Ishikawa (cell line): ENCODE measurements at regions not wholly inside any gene's neighbourhood (a gene's known extent, or its start where the extent isn't known, plus 50 kb on each side); places are given as distances from the start of the nearest gene placed in this dataset.

Source experiments
- CEBPB ChIP-seq: IDR thresholded peaks from 2 replicates; pipeline ENCODE4 v1.6.1; 2012
- CREB1 ChIP-seq: IDR thresholded peaks from 2 replicates; pipeline ENCODE4 v1.6.1; 2012; ENCODE audit warnings: low read depth
- EGR1 ChIP-seq: IDR thresholded peaks from 2 replicates; pipeline ENCODE4 v1.6.1; 2012
- EP300 ChIP-seq: IDR thresholded peaks from 2 replicates; pipeline ENCODE4 v1.6.1; 2012; ENCODE audit warnings: borderline replicate concordance
- FOXM1 ChIP-seq: IDR thresholded peaks from 2 replicates; pipeline ENCODE4 v1.6.1; 2012; ENCODE audit warnings: low read depth, borderline replicate concordance
- MAX ChIP-seq: IDR thresholded peaks from 2 replicates; pipeline ENCODE4 v1.6.1; 2012
- NFIC ChIP-seq: IDR thresholded peaks from 2 replicates; pipeline ENCODE4 v1.6.1; 2012
- RAD21 ChIP-seq: IDR thresholded peaks from 2 replicates; pipeline ENCODE4 v1.6.1; 2012; ENCODE audit warnings: low read depth
- TAF1 ChIP-seq: IDR thresholded peaks from 2 replicates; pipeline ENCODE4 v1.6.1; 2012; ENCODE audit warnings: low read depth, mild to moderate bottlenecking
- TCF12 ChIP-seq: IDR thresholded peaks from 2 replicates; pipeline ENCODE4 v1.6.1; 2012; ENCODE audit warnings: low read depth
- TEAD4 ChIP-seq: IDR thresholded peaks from 2 replicates; pipeline ENCODE4 v1.6.1; 2012
- USF1 ChIP-seq: IDR thresholded peaks from 2 replicates; pipeline ENCODE4 v1.6.1; 2012
- YY1 ChIP-seq: IDR thresholded peaks from 2 replicates; pipeline ENCODE4 v1.6.1; 2012; ENCODE audit warnings: low read depth
- ZBTB7A ChIP-seq: IDR thresholded peaks from 2 replicates; pipeline ENCODE4 v1.6.1; 2012; ENCODE audit warnings: low read depth
- TF ChIP-seq, protein P1 (sequence below): IDR thresholded peaks from 2 replicates; pipeline ENCODE4 v1.6.1; 2012; ENCODE audit warnings: low read depth, mild to moderate bottlenecking

DNA sequence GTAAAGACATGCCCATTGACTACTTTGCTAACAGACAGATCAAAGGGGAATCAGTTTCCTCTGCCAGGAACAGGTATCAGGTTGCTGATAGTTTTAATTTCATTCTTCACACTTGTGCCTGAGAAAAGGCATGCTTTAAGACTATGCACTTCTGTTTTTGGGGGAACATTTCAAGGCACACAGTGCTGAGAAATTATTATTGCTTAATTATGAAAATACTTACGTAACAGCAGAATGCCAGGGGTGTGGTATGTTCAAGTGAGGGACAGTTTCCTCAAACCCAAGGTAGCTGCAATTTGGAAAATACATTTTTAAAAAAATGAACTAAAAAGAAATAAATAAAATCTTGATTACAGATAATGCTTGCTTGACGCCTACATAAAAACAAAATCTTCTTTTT is 1746.1 kb upstream of the PIK3C3 start:
- no peak for TF ChIP-seq EGR1
- no peak for TF ChIP-seq CEBPB
- TF ChIP-seq EP300, result no peak

DNA sequence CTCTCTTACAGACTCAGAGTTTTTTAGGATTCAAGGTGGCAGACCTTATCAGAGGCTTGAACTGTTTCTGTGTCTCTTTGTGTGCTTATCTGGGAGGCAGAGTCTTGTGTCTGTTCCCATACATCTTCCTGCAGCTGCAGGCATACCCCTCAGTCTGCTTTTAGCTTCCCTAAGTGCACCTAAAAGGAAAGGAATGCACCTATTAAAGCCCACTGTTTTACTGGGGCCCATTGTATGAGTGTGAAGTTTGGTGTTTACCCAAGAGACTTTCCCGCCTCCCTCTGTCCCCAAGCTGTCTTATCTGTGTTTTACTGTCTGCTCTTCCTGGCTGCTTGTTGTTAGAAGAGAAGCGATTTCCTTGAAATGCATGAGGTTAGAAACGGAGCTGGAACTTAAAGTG is 1757.3 kb upstream of the PIK3C3 start:
- TF ChIP-seq CREB1, result no peak
- TF ChIP-seq NFIC, result no peak
- no peak for TF ChIP-seq USF1
- TF ChIP-seq, protein P1, sequence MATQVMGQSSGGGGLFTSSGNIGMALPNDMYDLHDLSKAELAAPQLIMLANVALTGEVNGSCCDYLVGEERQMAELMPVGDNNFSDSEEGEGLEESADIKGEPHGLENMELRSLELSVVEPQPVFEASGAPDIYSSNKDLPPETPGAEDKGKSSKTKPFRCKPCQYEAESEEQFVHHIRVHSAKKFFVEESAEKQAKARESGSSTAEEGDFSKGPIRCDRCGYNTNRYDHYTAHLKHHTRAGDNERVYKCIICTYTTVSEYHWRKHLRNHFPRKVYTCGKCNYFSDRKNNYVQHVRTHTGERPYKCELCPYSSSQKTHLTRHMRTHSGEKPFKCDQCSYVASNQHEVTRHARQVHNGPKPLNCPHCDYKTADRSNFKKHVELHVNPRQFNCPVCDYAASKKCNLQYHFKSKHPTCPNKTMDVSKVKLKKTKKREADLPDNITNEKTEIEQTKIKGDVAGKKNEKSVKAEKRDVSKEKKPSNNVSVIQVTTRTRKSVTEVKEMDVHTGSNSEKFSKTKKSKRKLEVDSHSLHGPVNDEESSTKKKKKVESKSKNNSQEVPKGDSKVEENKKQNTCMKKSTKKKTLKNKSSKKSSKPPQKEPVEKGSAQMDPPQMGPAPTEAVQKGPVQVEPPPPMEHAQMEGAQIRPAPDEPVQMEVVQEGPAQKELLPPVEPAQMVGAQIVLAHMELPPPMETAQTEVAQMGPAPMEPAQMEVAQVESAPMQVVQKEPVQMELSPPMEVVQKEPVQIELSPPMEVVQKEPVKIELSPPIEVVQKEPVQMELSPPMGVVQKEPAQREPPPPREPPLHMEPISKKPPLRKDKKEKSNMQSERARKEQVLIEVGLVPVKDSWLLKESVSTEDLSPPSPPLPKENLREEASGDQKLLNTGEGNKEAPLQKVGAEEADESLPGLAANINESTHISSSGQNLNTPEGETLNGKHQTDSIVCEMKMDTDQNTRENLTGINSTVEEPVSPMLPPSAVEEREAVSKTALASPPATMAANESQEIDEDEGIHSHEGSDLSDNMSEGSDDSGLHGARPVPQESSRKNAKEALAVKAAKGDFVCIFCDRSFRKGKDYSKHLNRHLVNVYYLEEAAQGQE, result no peak
- no peak for TF ChIP-seq TEAD4
- no peak for TF ChIP-seq CEBPB
- TF ChIP-seq TAF1, result no peak
- no peak for TF ChIP-seq ZBTB7A
- no peak for TF ChIP-seq EP300
- no peak for TF ChIP-seq EGR1
- no peak for TF ChIP-seq FOXM1
- no peak for TF ChIP-seq MAX
- no peak for TF ChIP-seq RAD21

GRCh38 chr18:40186677-40187076 is 1768.4 kb upstream of the PIK3C3 start:
- TF ChIP-seq USF1, result no peak
- TF ChIP-seq TCF12, result no peak
- TF ChIP-seq FOXM1, result no peak
- TF ChIP-seq ZBTB7A, result no peak
- TF ChIP-seq CREB1, result no peak
- TF ChIP-seq EP300, result no peak
- no peak for TF ChIP-seq CEBPB
- TF ChIP-seq RAD21, result no peak
- TF ChIP-seq YY1, result no peak
- no peak for TF ChIP-seq TEAD4
- TF ChIP-seq NFIC, result no peak

DNA sequence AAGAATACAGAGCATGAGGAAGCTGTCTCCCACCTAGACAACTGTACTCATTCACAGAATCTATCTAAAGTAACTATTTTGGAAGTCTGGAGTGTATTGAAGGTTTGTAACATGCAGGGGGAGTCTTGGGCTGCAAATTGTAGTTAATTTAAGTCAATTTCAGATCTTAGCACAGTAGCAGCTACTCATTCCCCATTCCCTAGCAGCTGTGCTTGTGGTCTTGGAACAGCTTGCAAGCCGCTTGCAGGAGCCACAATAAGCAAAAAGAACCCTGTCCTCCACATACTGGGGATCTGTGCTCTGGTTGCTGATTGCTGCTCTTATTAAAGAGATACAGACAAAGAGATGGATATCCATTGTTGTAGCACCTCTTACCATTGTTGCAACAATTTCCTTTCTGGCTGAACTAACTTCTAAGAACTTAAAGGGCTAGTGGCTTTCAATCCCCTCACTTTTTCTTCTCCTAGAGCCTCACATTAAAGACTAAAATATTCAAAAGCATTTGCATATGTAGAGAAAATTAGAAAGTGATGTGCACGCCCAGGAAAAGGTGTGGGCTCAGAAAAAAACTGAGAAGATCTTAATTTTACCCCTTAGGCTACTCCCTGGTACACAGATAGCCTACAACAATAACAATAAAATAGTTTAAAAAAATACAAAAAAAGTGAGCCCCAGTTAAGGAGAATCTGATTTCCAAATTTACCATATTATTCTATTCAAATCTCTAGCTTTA is 1775.1 kb upstream of the PIK3C3 start:
- TF ChIP-seq YY1 (no peak), RAD21 (no peak), TCF12 (no peak), CEBPB (no peak), TAF1 (no peak), NFIC (no peak), MAX (no peak), FOXM1 (no peak), TEAD4 (no peak), EP300 (no peak), ZBTB7A (no peak), USF1 (no peak), EGR1 (no peak)
- TF ChIP-seq, protein P1, result no peak

DNA sequence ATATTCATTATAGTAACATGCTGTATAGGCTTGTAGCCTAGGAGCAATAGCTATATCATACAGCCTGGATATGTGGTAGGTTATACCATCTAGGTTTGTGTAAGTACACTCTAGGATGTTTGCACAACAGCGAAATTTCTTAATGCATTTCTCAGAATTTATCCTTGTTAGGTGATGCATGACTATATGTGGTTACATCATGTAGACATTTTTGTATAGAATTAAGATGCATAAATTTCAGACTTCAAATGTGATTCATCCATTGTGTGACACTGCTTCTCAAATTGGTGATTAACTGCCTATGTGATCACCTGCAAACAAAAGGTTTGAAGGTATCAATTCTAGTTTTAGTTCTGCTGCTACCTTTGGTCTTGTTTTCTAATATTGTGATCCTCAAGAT is 1787.0 kb upstream of the PIK3C3 start:
- TF ChIP-seq CREB1 (no peak), TCF12 (no peak), YY1 (no peak), FOXM1 (no peak), TEAD4 (no peak), EP300 (no peak), TAF1 (no peak), MAX (no peak), NFIC (no peak), ZBTB7A (no peak), EGR1 (no peak), USF1 (no peak), RAD21 (no peak), CEBPB (no peak)
- TF ChIP-seq, protein P1, result no peak
